Keratinocyte (primary cell): ENCODE measurements at regions not wholly inside any gene's neighbourhood (a gene's known extent, or its start where the extent isn't known, plus 50 kb on each side); places are given as distances from the start of the nearest gene placed in this dataset.

ENCODE experiments used
- DNase-seq: peaks from one replicate; pipeline ENCODE4 v3.0.0-alpha.2; 2011; ENCODE audit warnings: low read depth, missing footprints, low spot score
- FAIRE-seq: peaks from 2 replicates; lab custom pipeline; 2011; peaks lifted over from hg19 to GRCh38; lab: Jason Lieb, UNC
- H2AFZ ChIP-seq: 2 replicates; pipeline ENCODE4 v1.6.0; 2012; ENCODE audit warnings: low read length, control low read depth, inconsistent platforms; ENCODE audit not compliant: control insufficient read depth
- H3K27ac ChIP-seq: 2 replicates; pipeline ENCODE4 v1.5.1; 2011; ENCODE audit warnings: low read length; ENCODE audit not compliant: control insufficient read depth, insufficient read depth
- H3K27me3 ChIP-seq: 3 replicates; pipeline ENCODE4 v1.6.0; 2011; ENCODE audit warnings: low read length; ENCODE audit not compliant: control insufficient read depth, insufficient read depth; ENCODE audit errors: extremely low read depth
- H3K36me3 ChIP-seq, 2 experiments: 2 replicates in 1 of 2; 3 replicates in 1 of 2; pipeline ENCODE4 v1.5.1; 2011; ENCODE audit warnings: low read length in 2 of 2, mild to moderate bottlenecking in 1 of 2; ENCODE audit not compliant: control insufficient read depth in 2 of 2, insufficient read depth in 2 of 2; ENCODE audit errors: extremely low read depth in 1 of 2
- H3K4me1 ChIP-seq: 3 replicates; pipeline ENCODE4 v1.5.1; 2011; ENCODE audit warnings: low read length; ENCODE audit not compliant: control insufficient read depth, insufficient read depth; ENCODE audit errors: extremely low read depth
- H3K4me2 ChIP-seq: 3 replicates; pipeline ENCODE4 v1.6.0; 2011; ENCODE audit warnings: low read depth, low read length; ENCODE audit not compliant: control insufficient read depth, insufficient read depth; ENCODE audit errors: extremely low read depth
- H3K4me3 ChIP-seq, 3 experiments: fragments of 200-600 bp in 1 of 3; sonication (generic) in 1 of 3; 2 replicates in 2 of 3; 3 replicates in 1 of 3; pipeline ENCODE4 v1.5.1; 2011 to 2016; ENCODE audit warnings: low read length in 3 of 3, mild to moderate bottlenecking in 3 of 3, control low read depth in 2 of 3, inconsistent platforms in 1 of 3, low read depth in 1 of 3, mixed read lengths in 1 of 3, mixed run types in 1 of 3, moderate library complexity in 1 of 3; ENCODE audit not compliant: control insufficient read depth in 2 of 3, insufficient read depth in 2 of 3; ENCODE audit errors: extremely low read depth in 1 of 3
- H3K79me2 ChIP-seq: 2 replicates; pipeline ENCODE4 v1.6.0; 2012; ENCODE audit warnings: low read length; ENCODE audit not compliant: control insufficient read depth, insufficient read depth
- H3K9ac ChIP-seq: 3 replicates; pipeline ENCODE4 v1.6.0; 2011; ENCODE audit warnings: low read length; ENCODE audit not compliant: control insufficient read depth, insufficient read depth; ENCODE audit errors: extremely low read depth
- H3K9me1 ChIP-seq: 3 replicates; pipeline ENCODE4 v1.6.0; 2011; ENCODE audit warnings: low read length; ENCODE audit not compliant: control insufficient read depth, insufficient read depth; ENCODE audit errors: extremely low read depth
- H3K9me3 ChIP-seq: 2 replicates; pipeline ENCODE4 v1.5.1; 2012; ENCODE audit warnings: low read depth, low read length; ENCODE audit not compliant: control insufficient read depth
- H4K20me1 ChIP-seq: 3 replicates; pipeline ENCODE4 v1.6.0; 2011; ENCODE audit warnings: low read length; ENCODE audit not compliant: control insufficient read depth, insufficient read depth; ENCODE audit errors: extremely low read depth
- EZH2 ChIP-seq: IDR thresholded peaks from one replicate; pipeline ENCODE4 v1.6.1; 2012; ENCODE audit warnings: inconsistent platforms, mild to moderate bottlenecking, low read length, moderate library complexity
- dilution Hi-C: fragments of 300-500 bp; cut with MboI; formaldehyde crosslinking; loops from one replicate; pipeline ENCODE4 v1.7.0; 2020; ENCODE audit warnings: low sequenced_read_pairs; ENCODE audit not compliant: extremely low pct_ligation_motif_present
- TF ChIP-seq, protein P1 (sequence below), 3 experiments: IDR thresholded peaks in 1 of 3; conservative IDR thresholded peaks in 1 of 3; optimal IDR thresholded peaks in 1 of 3; 2 replicates in 2 of 3; 3 replicates in 1 of 3; pipeline versions ENCODE3 to v1.5.1; 2011; ENCODE audit warnings: low read length in 3 of 3, mild to moderate bottlenecking in 3 of 3, moderate library complexity in 2 of 3, control low read depth in 1 of 3, inconsistent platforms in 1 of 3; ENCODE audit not compliant: insufficient read depth in 2 of 3; ENCODE audit errors: extremely low read depth in 1 of 3

DNA sequence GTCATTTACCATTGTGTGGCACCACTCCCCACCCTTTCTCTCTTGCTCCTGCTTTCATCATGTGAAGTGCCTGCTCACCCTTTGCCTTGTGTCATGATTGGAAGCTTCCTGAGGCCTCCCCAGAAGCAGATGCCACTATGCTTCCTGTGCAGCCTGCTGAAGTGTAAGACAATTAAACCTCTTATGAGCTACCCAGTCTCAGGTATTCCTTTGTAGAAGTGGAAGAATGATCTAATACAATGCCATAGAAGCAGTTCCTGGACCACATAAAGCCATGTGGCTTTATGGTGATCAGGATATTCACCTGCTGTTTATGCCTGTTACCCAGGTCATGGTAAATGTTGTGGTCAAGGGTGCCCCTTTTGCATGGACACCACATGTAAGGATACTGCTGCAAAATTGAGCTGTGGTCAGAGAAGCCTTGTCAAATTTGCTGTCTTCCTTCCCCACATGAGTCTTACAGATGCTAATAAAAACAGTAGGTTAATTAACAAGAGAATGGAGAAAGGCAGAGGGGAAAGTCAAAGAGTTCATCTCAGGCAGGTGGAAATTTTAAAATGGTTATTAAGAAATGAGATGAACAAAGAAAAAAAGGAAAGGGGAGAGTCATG is 112.8 kb upstream of the IFNG-AS1 start:
- H2AFZ ChIP-seq = no peak overlapping the region
- DNase-seq (no peak), FAIRE-seq (no peak)
- TF ChIP-seq EZH2 = no peak
- TF ChIP-seq, protein P1, sequence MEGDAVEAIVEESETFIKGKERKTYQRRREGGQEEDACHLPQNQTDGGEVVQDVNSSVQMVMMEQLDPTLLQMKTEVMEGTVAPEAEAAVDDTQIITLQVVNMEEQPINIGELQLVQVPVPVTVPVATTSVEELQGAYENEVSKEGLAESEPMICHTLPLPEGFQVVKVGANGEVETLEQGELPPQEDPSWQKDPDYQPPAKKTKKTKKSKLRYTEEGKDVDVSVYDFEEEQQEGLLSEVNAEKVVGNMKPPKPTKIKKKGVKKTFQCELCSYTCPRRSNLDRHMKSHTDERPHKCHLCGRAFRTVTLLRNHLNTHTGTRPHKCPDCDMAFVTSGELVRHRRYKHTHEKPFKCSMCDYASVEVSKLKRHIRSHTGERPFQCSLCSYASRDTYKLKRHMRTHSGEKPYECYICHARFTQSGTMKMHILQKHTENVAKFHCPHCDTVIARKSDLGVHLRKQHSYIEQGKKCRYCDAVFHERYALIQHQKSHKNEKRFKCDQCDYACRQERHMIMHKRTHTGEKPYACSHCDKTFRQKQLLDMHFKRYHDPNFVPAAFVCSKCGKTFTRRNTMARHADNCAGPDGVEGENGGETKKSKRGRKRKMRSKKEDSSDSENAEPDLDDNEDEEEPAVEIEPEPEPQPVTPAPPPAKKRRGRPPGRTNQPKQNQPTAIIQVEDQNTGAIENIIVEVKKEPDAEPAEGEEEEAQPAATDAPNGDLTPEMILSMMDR (optimal IDR thresholded peaks at IDR 0.05 in 1 of 3, IDR thresholded peaks at IDR 0.05 in 1 of 3, conservative IDR thresholded peaks at IDR 0.05 in 1 of 3; ENCODE audit: extremely low read depth in 1 of 3, insufficient read depth in 2 of 3, low read length in 3 of 3) = no peak
- H3K79me2 ChIP-seq = no peaks in the 10 kb centered on the region
- no peaks in the 10 kb centered on the region for H3K36me3 ChIP-seq
- H3K4me2 ChIP-seq = no peak overlapping the region
- peaks cover 5% of the 10 kb centered on the region for H3K4me1 ChIP-seq
- H3K9ac ChIP-seq = no peak overlapping the region
- no peaks in the 10 kb centered on the region for H3K27me3 ChIP-seq
- no peaks in the 10 kb centered on the region for H4K20me1 ChIP-seq
- H3K27ac ChIP-seq = no peak overlapping the region
- no peaks in the 10 kb centered on the region for H3K9me1 ChIP-seq
- no peak overlapping the region for H3K4me3 ChIP-seq
- H3K9me3 ChIP-seq = no peaks in the 10 kb centered on the region
- dilution Hi-C loops = no loop called here

DNA sequence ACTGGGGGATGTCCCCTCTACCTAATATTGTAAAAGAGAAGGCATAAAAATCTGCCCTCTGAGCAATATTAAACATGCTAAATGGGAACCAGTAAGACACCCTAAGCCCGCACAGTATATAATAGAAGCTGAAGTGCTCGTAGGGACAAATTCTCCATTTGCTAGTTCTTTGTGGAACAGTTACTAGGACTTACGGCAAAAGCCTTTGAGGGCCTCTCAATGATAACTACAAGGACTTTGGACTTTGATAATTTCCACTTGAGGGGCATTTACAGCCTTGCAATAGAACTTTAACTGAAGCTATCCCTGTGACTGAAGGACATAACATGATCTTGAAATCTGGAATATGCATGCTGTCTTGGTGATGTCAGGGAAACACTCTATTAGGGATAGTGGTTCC is 111.5 kb upstream of the IFNG-AS1 start:
- Histone ChIP-seq H3K79me2 (no peaks in the 10 kb centered on the region), H3K27me3 (no peaks in the 10 kb centered on the region), H4K20me1 (no peaks in the 10 kb centered on the region), H3K27ac (no peak overlapping the region), H3K9ac (no peak overlapping the region), H3K4me3 (no peak overlapping the region), H3K9me3 (no peaks in the 10 kb centered on the region), H3K36me3 (no peaks in the 10 kb centered on the region), H2AFZ (no peak overlapping the region), H3K4me1 (peaks cover 7% of the 10 kb centered on the region), H3K4me2 (no peak overlapping the region), H3K9me1 (no peaks in the 10 kb centered on the region)
- FAIRE-seq (no peak), DNase-seq (no peak)
- dilution Hi-C loops = no loop called here
- TF ChIP-seq, protein P1 (optimal IDR thresholded peaks at IDR 0.05 in 1 of 3, IDR thresholded peaks at IDR 0.05 in 1 of 3, conservative IDR thresholded peaks at IDR 0.05 in 1 of 3; ENCODE audit: extremely low read depth in 1 of 3, insufficient read depth in 2 of 3, low read length in 3 of 3) = no peak
- no peak for TF ChIP-seq EZH2
